GM18907 (cell line): ENCODE measurements at regions not wholly inside any gene's neighbourhood (a gene's known extent, or its start where the extent isn't known, plus 50 kb on each side); places are given as distances from the start of the nearest gene placed in this dataset.
"Not testable (repeated sequence)": the region's sequence is repeated elsewhere in the genome, so short reads cannot be mapped to it uniquely, and the experiment has no call there.

Experiments
- ATAC-seq: cut with Tn5 transposase; IDR thresholded peaks from one replicate; pipeline ENCODE4 v1.9.1; 2021; ENCODE audit warnings: mild to moderate bottlenecking, moderate library complexity; ENCODE audit not compliant: unreplicated experiment

GRCh38 chr12:19665121-19665900 is 226.0 kb downstream of the AEBP2 start:
- ATAC-seq: no peak

GRCh38 chr12:19666070-19666469 is 226.8 kb downstream of the AEBP2 start:
- ATAC-seq: no peak

GRCh38 chr12:19669793-19670192 is 230.5 kb downstream of the AEBP2 start:
- ATAC-seq: no peak

GRCh38 chr12:19671695-19672094 is 232.4 kb downstream of the AEBP2 start:
- ATAC-seq: no peak

GRCh38 chr12:19674437-19674836 is 235.1 kb downstream of the AEBP2 start:
- no peak for ATAC-seq

GRCh38 chr12:19675361-19675760 is 236.1 kb downstream of the AEBP2 start:
- ATAC-seq: no peak

GRCh38 chr12:19678501-19678900 is 239.2 kb downstream of the AEBP2 start:
- ATAC-seq: not testable (repeated sequence)

- ATAC-seq: no peak
Measured at GRCh38 chr12:19681007-19681406, 241.7 kb downstream of the AEBP2 start.

- ATAC-seq: no peak
Measured at GRCh38 chr12:19683178-19683927, 244.1 kb downstream of the AEBP2 start.

GRCh38 chr12:19687371-19687770 is 248.1 kb downstream of the AEBP2 start:
- no peak for ATAC-seq

GRCh38 chr12:19688532-19688931 is 249.2 kb downstream of the AEBP2 start:
- ATAC-seq: no peak

- ATAC-seq: no peak
Measured at GRCh38 chr12:19689226-19689625, 249.9 kb downstream of the AEBP2 start.

- ATAC-seq: no peak
Measured at GRCh38 chr12:19689801-19690472, 250.6 kb downstream of the AEBP2 start.

- no peak for ATAC-seq
Measured at GRCh38 chr12:19692091-19692490, 252.8 kb downstream of the AEBP2 start.

- ATAC-seq: no peak
Measured at GRCh38 chr12:19692566-19692965, 253.3 kb downstream of the AEBP2 start.

- no peak for ATAC-seq
Measured at GRCh38 chr12:19694627-19695026, 255.3 kb downstream of the AEBP2 start.

- no peak for ATAC-seq
Measured at GRCh38 chr12:19695244-19696098, 256.2 kb downstream of the AEBP2 start.

GRCh38 chr12:19700969-19701368 is 261.7 kb downstream of the AEBP2 start:
- no peak for ATAC-seq

GRCh38 chr12:19704966-19705365 is 265.7 kb downstream of the AEBP2 start:
- ATAC-seq: no peak

GRCh38 chr12:19706936-19707335 is 267.6 kb downstream of the AEBP2 start:
- no peak for ATAC-seq

- no peak for ATAC-seq
Measured at GRCh38 chr12:19707948-19708409, 268.7 kb downstream of the AEBP2 start.
